ENCODE measurements at regions not wholly inside any gene's neighbourhood (a gene's known extent, or its start where the extent isn't known, plus 50 kb on each side); places are given as distances from the start of the nearest gene placed in this dataset.
"Not testable (repeated sequence)": the region's sequence is repeated elsewhere in the genome, so short reads cannot be mapped to it uniquely, and the experiment has no call there.

GRCh38 chr13:30520571-30520970 is 54.8 kb upstream of the HMGB1 start:
- no peak overlapping the region for H2AFZ ChIP-seq (ENCODE audit: low read length)

GRCh38 chr13:30523211-30523610 is 57.5 kb upstream of the HMGB1 start:
- TF ChIP-seq CTCF (IDR thresholded peaks at IDR 0.05; ENCODE audit: low read length) (no peak), EZH2 (IDR thresholded peaks at IDR 0.05; ENCODE audit: borderline replicate concordance, low read length) (no peak)
- no peak overlapping the region for H3K4me3 ChIP-seq (ENCODE audit: low read depth, low read length, poor library complexity, severe bottlenecking)
- no peak overlapping the region for H2AFZ ChIP-seq (ENCODE audit: low read length)
- H3K27ac ChIP-seq (ENCODE audit: low read depth, low read length, poor library complexity, severe bottlenecking) = no peak overlapping the region
- no peaks in the 10 kb centered on the region for H3K9me3 ChIP-seq (ENCODE audit: low read length)
- H3K79me2 ChIP-seq (ENCODE audit: insufficient read depth, low read length) = no peaks in the 10 kb centered on the region
- H3K36me3 ChIP-seq (ENCODE audit: insufficient read depth, low read length) = no peaks in the 10 kb centered on the region
- no peaks in the 10 kb centered on the region for H4K20me1 ChIP-seq (ENCODE audit: insufficient read depth, low read length)
- H3K9ac ChIP-seq (ENCODE audit: low read length) = no peak overlapping the region
- H3K27me3 ChIP-seq (ENCODE audit: insufficient read depth, low read length) = no peaks in the 10 kb centered on the region
- no peaks in the 10 kb centered on the region for H3K9me2 ChIP-seq (ENCODE audit: low read depth, low read length)
- no peak overlapping the region for H3K4me2 ChIP-seq (ENCODE audit: low read length)
- no peaks in the 10 kb centered on the region for H3K4me1 ChIP-seq (ENCODE audit: insufficient read depth, low read length, severe bottlenecking)
- H3F3A ChIP-seq (ENCODE audit: insufficient read depth, low read length) = no peaks in the 10 kb centered on the region

More at GRCh38 chr13:30520571-30520970, 54.8 kb upstream of the HMGB1 start:
- no peaks in the 10 kb centered on the region for H3K79me2 ChIP-seq (ENCODE audit: insufficient read depth, low read length)
- H3K36me3 ChIP-seq (ENCODE audit: insufficient read depth, low read length) = no peaks in the 10 kb centered on the region
- H3K9me2 ChIP-seq (ENCODE audit: low read depth, low read length) = no peaks in the 10 kb centered on the region
- no peak overlapping the region for H3K27ac ChIP-seq (ENCODE audit: low read depth, low read length, poor library complexity, severe bottlenecking)
- no peak overlapping the region for H3K9ac ChIP-seq (ENCODE audit: low read length)
- H3K4me2 ChIP-seq (ENCODE audit: low read length) = no peak overlapping the region
- no peaks in the 10 kb centered on the region for H3F3A ChIP-seq (ENCODE audit: insufficient read depth, low read length)
- no peaks in the 10 kb centered on the region for H4K20me1 ChIP-seq (ENCODE audit: insufficient read depth, low read length)
- no peaks in the 10 kb centered on the region for H3K27me3 ChIP-seq (ENCODE audit: insufficient read depth, low read length)
- no peak for TF ChIP-seq EZH2 (IDR thresholded peaks at IDR 0.05; ENCODE audit: borderline replicate concordance, low read length)
- no peak for TF ChIP-seq CTCF (IDR thresholded peaks at IDR 0.05; ENCODE audit: low read length)
- no peak overlapping the region for H3K4me3 ChIP-seq (ENCODE audit: low read depth, low read length, poor library complexity, severe bottlenecking)
- no peaks in the 10 kb centered on the region for H3K9me3 ChIP-seq (ENCODE audit: low read length)
- no peaks in the 10 kb centered on the region for H3K4me1 ChIP-seq (ENCODE audit: insufficient read depth, low read length, severe bottlenecking)

GRCh38 chr13:30523817-30524216 is 58.1 kb upstream of the HMGB1 start:
- H4K20me1 ChIP-seq (ENCODE audit: insufficient read depth, low read length); H3K27me3 ChIP-seq (ENCODE audit: insufficient read depth, low read length); H3K9me2 ChIP-seq (ENCODE audit: low read depth, low read length); H3K4me1 ChIP-seq (ENCODE audit: insufficient read depth, low read length, severe bottlenecking); H3F3A ChIP-seq (ENCODE audit: insufficient read depth, low read length); H3K9ac ChIP-seq (ENCODE audit: low read length); H3K4me3 ChIP-seq (ENCODE audit: low read depth, low read length, poor library complexity, severe bottlenecking); H2AFZ ChIP-seq (ENCODE audit: low read length); H3K4me2 ChIP-seq (ENCODE audit: low read length); H3K36me3 ChIP-seq (ENCODE audit: insufficient read depth, low read length); H3K9me3 ChIP-seq (ENCODE audit: low read length); H3K27ac ChIP-seq (ENCODE audit: low read depth, low read length, poor library complexity, severe bottlenecking); H3K79me2 ChIP-seq (ENCODE audit: insufficient read depth, low read length): not testable (repeated sequence)

GRCh38 chr13:30525212-30525611 is 59.5 kb upstream of the HMGB1 start:
- H3K9me3 ChIP-seq (ENCODE audit: low read length); H3K36me3 ChIP-seq (ENCODE audit: insufficient read depth, low read length); H3K9me2 ChIP-seq (ENCODE audit: low read depth, low read length); H3K27me3 ChIP-seq (ENCODE audit: insufficient read depth, low read length); H3K27ac ChIP-seq (ENCODE audit: low read depth, low read length, poor library complexity, severe bottlenecking); H3K4me3 ChIP-seq (ENCODE audit: low read depth, low read length, poor library complexity, severe bottlenecking); H3K9ac ChIP-seq (ENCODE audit: low read length); H3K4me1 ChIP-seq (ENCODE audit: insufficient read depth, low read length, severe bottlenecking); H4K20me1 ChIP-seq (ENCODE audit: insufficient read depth, low read length); H2AFZ ChIP-seq (ENCODE audit: low read length); H3F3A ChIP-seq (ENCODE audit: insufficient read depth, low read length); H3K4me2 ChIP-seq (ENCODE audit: low read length); H3K79me2 ChIP-seq (ENCODE audit: insufficient read depth, low read length): not testable (repeated sequence)

Data from OCI-LY1 (cell line).